ENCODE measurements at regions not wholly inside any gene's neighbourhood (a gene's known extent, or its start where the extent isn't known, plus 50 kb on each side); places are given as distances from the start of the nearest gene placed in this dataset.

- Histone ChIP-seq H3K36me3 (no peaks in the 10 kb centered on the region), H3K27me3 (no peaks in the 10 kb centered on the region), H3K4me1 (no peaks in the 10 kb centered on the region), H3K9me3 (no peaks in the 10 kb centered on the region), H3K27ac (peak overlapping the region; percentile 29 to 72), H3K4me3 (no peak overlapping the region)
- no peak for DNase-seq (ENCODE audit: low spot score in 2 of 2)
- no peak for TF ChIP-seq CTCF (IDR thresholded peaks at IDR 0.05)
- TF ChIP-seq POLR2A (IDR thresholded peaks at IDR 0.05) = no peak
- no peak for TF ChIP-seq POLR2AphosphoS5 (IDR thresholded peaks at IDR 0.05)
- intact Hi-C loops (cut with DNase I; ENCODE audit: low total_unique reads) = no loop called here
Observed at GRCh38 chr12:40157336-40157735, 51.5 kb upstream of the SLC2A13 start.

GRCh38 chr12:40156021-40156764 is 50.3 kb upstream of the SLC2A13 start:
- no peaks in the 10 kb centered on the region for H3K27me3 ChIP-seq
- H3K36me3 ChIP-seq = no peaks in the 10 kb centered on the region
- H3K27ac ChIP-seq = no peak overlapping the region
- intact Hi-C loops (cut with DNase I; ENCODE audit: low total_unique reads) = no loop called here
- H3K4me1 ChIP-seq = no peaks in the 10 kb centered on the region
- no peak for DNase-seq (ENCODE audit: low spot score in 2 of 2)
- no peaks in the 10 kb centered on the region for H3K9me3 ChIP-seq
- TF ChIP-seq CTCF (IDR thresholded peaks at IDR 0.05) = no peak
- TF ChIP-seq POLR2A (IDR thresholded peaks at IDR 0.05) = no peak
- H3K4me3 ChIP-seq = no peak overlapping the region

Measured in breast epithelium (tissue), 4 donors.